NCI-H446 treated with DMSO at 0.1 percent for 48 hours (cell line): ENCODE measurements at regions not wholly inside any gene's neighbourhood (a gene's known extent, or its start where the extent isn't known, plus 50 kb on each side); places are given as distances from the start of the nearest gene placed in this dataset.
"Not testable (repeated sequence)": the region's sequence is repeated elsewhere in the genome, so short reads cannot be mapped to it uniquely, and the experiment has no call there.

Experiments used
- DNase-seq: peaks from one replicate; lab custom pipeline; 2025; lab: John Stamatoyannopoulos, UW

GRCh38 chr9:95732802-95733688 lies 142.4 kb upstream of the ERCC6L2 start:
- no peak for DNase-seq

GRCh38 chr9:95731876-95732275 lies 143.6 kb upstream of the ERCC6L2 start:
- no peak for DNase-seq

- no peak for DNase-seq
These were observed 145.7 kb upstream of the ERCC6L2 start for GRCh38 chr9:95729669-95730368.

- DNase-seq = no peak
These were observed 146.4 kb upstream of the ERCC6L2 start for GRCh38 chr9:95729046-95729445.

GRCh38 chr9:95727947-95728520 lies 147.5 kb upstream of the ERCC6L2 start:
- DNase-seq = no peak

- DNase-seq = no peak
These were observed 148.7 kb upstream of the ERCC6L2 start for GRCh38 chr9:95726756-95727155.

GRCh38 chr9:95725045-95725444 lies 150.4 kb upstream of the ERCC6L2 start:
- DNase-seq = no peak

GRCh38 chr9:95724253-95724991 lies 151.1 kb upstream of the ERCC6L2 start:
- no peak for DNase-seq

GRCh38 chr9:95722141-95722540 lies 153.3 kb upstream of the ERCC6L2 start:
- no peak for DNase-seq

GRCh38 chr9:95721061-95721531 lies 154.4 kb upstream of the ERCC6L2 start:
- no peak for DNase-seq

- DNase-seq = no peak
These were observed 155.0 kb upstream of the ERCC6L2 start for GRCh38 chr9:95720496-95720895.

- DNase-seq = no peak
These were observed 156.1 kb upstream of the ERCC6L2 start for GRCh38 chr9:95719354-95719753.

- no peak for DNase-seq
These were observed 157.2 kb upstream of the ERCC6L2 start for GRCh38 chr9:95718263-95718662.

GRCh38 chr9:95715868-95716435 lies 159.5 kb upstream of the ERCC6L2 start:
- DNase-seq = no peak

- DNase-seq = no peak
These were observed 165.0 kb upstream of the ERCC6L2 start for GRCh38 chr9:95710446-95710845.

- no peak for DNase-seq
These were observed 178.8 kb upstream of the ERCC6L2 start for GRCh38 chr9:95696701-95697100.

GRCh38 chr9:95691435-95691834 lies 174.7 kb upstream of the PTCH1 start:
- DNase-seq = no peak

- DNase-seq = no peak
These were observed 172.9 kb upstream of the PTCH1 start for GRCh38 chr9:95689669-95690068.

GRCh38 chr9:95684516-95684915 lies 167.7 kb upstream of the PTCH1 start:
- no peak for DNase-seq

- not testable (repeated sequence) for DNase-seq
These were observed 163.5 kb upstream of the PTCH1 start for GRCh38 chr9:95680306-95680705.

- DNase-seq = no peak
These were observed 163.1 kb upstream of the PTCH1 start for GRCh38 chr9:95679874-95680273.

GRCh38 chr9:95678759-95679158 lies 162.0 kb upstream of the PTCH1 start:
- DNase-seq = no peak
